ENCODE measurements at regions not wholly inside any gene's neighbourhood (a gene's known extent, or its start where the extent isn't known, plus 50 kb on each side); places are given as distances from the start of the nearest gene placed in this dataset.

- TF ChIP-seq CTCF (IDR thresholded peaks at IDR 0.05) (no peak), POLR2A (IDR thresholded peaks at IDR 0.05) (no peak), EP300 (IDR thresholded peaks at IDR 0.05) (no peak)
Measured at GRCh38 chr1:101088431-101088830, 62.8 kb upstream of the DPH5 start.

Measured in tibial nerve (tissue), 4 donors.